Transverse colon (tissue), 4 donors: ENCODE measurements at regions not wholly inside any gene's neighbourhood (a gene's known extent, or its start where the extent isn't known, plus 50 kb on each side); places are given as distances from the start of the nearest gene placed in this dataset.

Experiments
- DNase-seq: peaks from one replicate; pipeline ENCODE4 v3.0.0-alpha.2; 2019
- H3K27ac ChIP-seq, 4 donors: fragments of 200-600 bp; sonication (generic); 2 replicates each; pipeline ENCODE4 v1.5.1; 2016 to 2018; ENCODE audit warnings: inconsistent platforms in 4 of 4
- H3K27me3 ChIP-seq: fragments of 200-600 bp; sonication (generic); 2 replicates; pipeline ENCODE4 v1.5.1; 2017; ENCODE audit warnings: inconsistent platforms
- H3K36me3 ChIP-seq, 4 donors: fragments of 200-600 bp; sonication (generic); 2 replicates each; pipeline ENCODE4 v1.5.1; 2017 to 2019; ENCODE audit warnings: inconsistent platforms in 4 of 4
- H3K4me1 ChIP-seq, 4 donors: fragments of 200-600 bp; sonication (generic); 2 replicates each; pipeline ENCODE4 v1.5.1; 2017 to 2020; ENCODE audit warnings: inconsistent platforms in 4 of 4
- H3K4me3 ChIP-seq, 4 donors: fragments of 200-600 bp; sonication (generic); 1 replicate in 1 of 4; 2 replicates in 3 of 4; pipeline versions ENCODE4 v1.5.1 to v1.6.1; 2017 to 2019; ENCODE audit warnings: inconsistent platforms in 4 of 4
- H3K9me3 ChIP-seq, 2 donors: fragments of 200-600 bp; sonication (generic); 2 replicates each; pipeline ENCODE4 v1.5.1; 2017 to 2019; ENCODE audit warnings: inconsistent platforms in 2 of 2
- EP300 ChIP-seq: sonication (generic); formaldehyde crosslinking; IDR thresholded peaks from one replicate; pipeline ENCODE4 v1.6.1; 2017; ENCODE audit warnings: antibody characterized with exemption, low read depth
- POLR2A ChIP-seq: fragments of 450-650 bp; IDR thresholded peaks from one replicate; pipeline ENCODE4 v1.6.1; 2016; ENCODE audit warnings: antibody characterized with exemption, mild to moderate bottlenecking, moderate library complexity
- POLR2AphosphoS5 ChIP-seq, 3 donors: sonication (generic); formaldehyde crosslinking; IDR thresholded peaks; one replicate each; pipeline ENCODE4 v1.6.1; 2016; ENCODE audit warnings: antibody characterized with exemption in 3 of 3
- WGBS, 2 donors: methylation state at CpG; one replicate each; pipeline ENCODE4 v1.1.5; 2018; ENCODE audit warnings: low coverage in 1 of 2; 5-methylcytosine and 5-hydroxymethylcytosine counted together
- in situ Hi-C, 4 donors: fragments of 200-750 bp; cut with MboI; loops; one replicate each; pipeline versions ENCODE4 v1.15.0 to v1.15.1; 2017; ENCODE audit warnings: low sequenced_read_pairs in 3 of 4, low pct_ligation_motif_present in 1 of 4, low pct_unique_long_range_greater_than_20kb in 1 of 4
- intact Hi-C: fragments of 100-400 bp; cut with DNase I; formaldehyde crosslinking; loops from one replicate; pipeline ENCODE4 v1.15.1; 2023; ENCODE audit warnings: low total_unique reads
- TF ChIP-seq, protein P1 (sequence below), 5 experiments: fragments of 200-600 bp in 3 of 5; fragments of 450-650 bp in 2 of 5; sonication (generic) in 3 of 5; IDR thresholded peaks; 1 replicate in 2 of 5; 2 replicates in 3 of 5; pipeline ENCODE4 v1.5.1; 2016 to 2017; ENCODE audit warnings: antibody characterized with exemption in 5 of 5, inconsistent platforms in 3 of 5, mild to moderate bottlenecking in 2 of 5, moderate library complexity in 1 of 5

- no peak for TF ChIP-seq EP300
- TF ChIP-seq, protein P1, sequence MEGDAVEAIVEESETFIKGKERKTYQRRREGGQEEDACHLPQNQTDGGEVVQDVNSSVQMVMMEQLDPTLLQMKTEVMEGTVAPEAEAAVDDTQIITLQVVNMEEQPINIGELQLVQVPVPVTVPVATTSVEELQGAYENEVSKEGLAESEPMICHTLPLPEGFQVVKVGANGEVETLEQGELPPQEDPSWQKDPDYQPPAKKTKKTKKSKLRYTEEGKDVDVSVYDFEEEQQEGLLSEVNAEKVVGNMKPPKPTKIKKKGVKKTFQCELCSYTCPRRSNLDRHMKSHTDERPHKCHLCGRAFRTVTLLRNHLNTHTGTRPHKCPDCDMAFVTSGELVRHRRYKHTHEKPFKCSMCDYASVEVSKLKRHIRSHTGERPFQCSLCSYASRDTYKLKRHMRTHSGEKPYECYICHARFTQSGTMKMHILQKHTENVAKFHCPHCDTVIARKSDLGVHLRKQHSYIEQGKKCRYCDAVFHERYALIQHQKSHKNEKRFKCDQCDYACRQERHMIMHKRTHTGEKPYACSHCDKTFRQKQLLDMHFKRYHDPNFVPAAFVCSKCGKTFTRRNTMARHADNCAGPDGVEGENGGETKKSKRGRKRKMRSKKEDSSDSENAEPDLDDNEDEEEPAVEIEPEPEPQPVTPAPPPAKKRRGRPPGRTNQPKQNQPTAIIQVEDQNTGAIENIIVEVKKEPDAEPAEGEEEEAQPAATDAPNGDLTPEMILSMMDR (IDR thresholded peaks at IDR 0.05): no peak
- TF ChIP-seq POLR2AphosphoS5 (IDR thresholded peaks at IDR 0.05): no peak
- TF ChIP-seq POLR2A: no peak
- Histone ChIP-seq H3K36me3 (no peaks in the 10 kb centered on the region), H3K27me3 (no peaks in the 10 kb centered on the region), H3K4me1 (peaks cover 0 to 8% (median 0%) of the 10 kb centered on the region in 4 donors), H3K9me3 (no peaks in the 10 kb centered on the region), H3K27ac (no peak overlapping the region), H3K4me3 (no peak overlapping the region)
- intact Hi-C loops: no loop called here
- in situ Hi-C loops: no loop called here
- DNase-seq: no peak
These were observed 57.2 kb upstream of the ZDHHC17 start for GRCh38 chr12:76706761-76707160.

GRCh38 chr12:76707772-76708171 is 56.1 kb upstream of the ZDHHC17 start:
- no peaks in the 10 kb centered on the region for H3K9me3 ChIP-seq
- no peak for DNase-seq
- TF ChIP-seq, protein P1 (IDR thresholded peaks at IDR 0.05): no peak
- TF ChIP-seq POLR2A (no peak), EP300 (no peak), POLR2AphosphoS5 (IDR thresholded peaks at IDR 0.05) (no peak)
- in situ Hi-C loops: no loop called here
- WGBS, 2 donors: 69 to 73% methylated on average over 4 of the region's 4 CpGs
- H3K27ac ChIP-seq: no peak overlapping the region
- H3K36me3 ChIP-seq: no peaks in the 10 kb centered on the region
- H3K4me3 ChIP-seq: no peak overlapping the region
- peaks cover 0 to 8% (median 0%) of the 10 kb centered on the region in 4 donors for H3K4me1 ChIP-seq
- H3K27me3 ChIP-seq: no peaks in the 10 kb centered on the region
- intact Hi-C loops: no loop called here

- no peaks in the 10 kb centered on the region for H3K36me3 ChIP-seq
- H3K4me1 ChIP-seq: peaks cover 0 to 8% (median 0%) of the 10 kb centered on the region in 4 donors
- no peak for DNase-seq
- TF ChIP-seq, protein P1 (IDR thresholded peaks at IDR 0.05): no peak
- TF ChIP-seq POLR2A: no peak
- no peak for TF ChIP-seq POLR2AphosphoS5 (IDR thresholded peaks at IDR 0.05)
- no peak for TF ChIP-seq EP300
- intact Hi-C loops (no loop called here), in situ Hi-C loops (no loop called here)
- WGBS, 2 donors: 36% methylated on average over 2 of the region's 2 CpGs; no CpG with 5 or more reads in 1 of the 2 donors
- no peak overlapping the region for H3K27ac ChIP-seq
- H3K4me3 ChIP-seq: no peak overlapping the region
- no peaks in the 10 kb centered on the region for H3K9me3 ChIP-seq
- no peaks in the 10 kb centered on the region for H3K27me3 ChIP-seq
These were observed 55.6 kb upstream of the ZDHHC17 start for GRCh38 chr12:76708296-76708695.

DNA sequence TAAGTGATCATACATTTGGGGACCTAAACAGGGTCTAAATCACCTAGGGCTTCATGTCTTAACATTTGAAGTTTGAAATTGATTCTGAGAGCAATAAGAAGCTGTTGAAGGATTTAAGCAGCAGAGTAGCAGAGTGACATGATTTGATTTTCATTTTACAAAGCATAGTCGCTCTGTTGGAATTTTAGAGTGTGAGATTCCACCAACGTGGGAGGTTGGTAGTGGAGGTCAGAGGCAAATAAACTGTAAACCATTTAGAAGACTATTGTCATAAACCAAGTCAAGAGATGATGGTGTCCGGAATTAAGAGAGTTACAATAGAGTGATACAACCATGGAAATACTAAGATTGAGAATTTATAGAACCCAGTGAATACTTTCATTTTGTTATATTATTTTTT is 52.7 kb upstream of the ZDHHC17 start:
- intact Hi-C loops: no loop called here
- Histone ChIP-seq H3K27ac (no peak overlapping the region), H3K9me3 (no peaks in the 10 kb centered on the region), H3K27me3 (no peaks in the 10 kb centered on the region), H3K4me3 (no peak overlapping the region), H3K4me1 (peaks cover 0 to 4% (median 0%) of the 10 kb centered on the region in 4 donors), H3K36me3 (no peaks in the 10 kb centered on the region)
- in situ Hi-C loops: no loop called here
- WGBS, 2 donors: 75% methylated on average over 3 of the region's 3 CpGs
- DNase-seq: no peak
- TF ChIP-seq EP300: no peak
- no peak for TF ChIP-seq POLR2A
- TF ChIP-seq POLR2AphosphoS5 (IDR thresholded peaks at IDR 0.05): no peak
- TF ChIP-seq, protein P1 (IDR thresholded peaks at IDR 0.05): no peak
